Middle frontal gyrus (tissue), 1 donor: ENCODE measurements at regions not wholly inside any gene's neighbourhood (a gene's known extent, or its start where the extent isn't known, plus 50 kb on each side); places are given as distances from the start of the nearest gene placed in this dataset.
"Not testable (repeated sequence)": the region's sequence is repeated elsewhere in the genome, so short reads cannot be mapped to it uniquely, and the experiment has no call there.

ENCODE experiments used
- DNase-seq: peaks from one replicate; pipeline ENCODE4 v3.0.0-alpha.2; 2015; ENCODE audit warnings: low spot score; ENCODE audit errors: extremely low spot score

- no peak for DNase-seq
Measured at GRCh38 chr10:2207246-2207922, 470.1 kb upstream of the ADARB2 start.

GRCh38 chr10:2205406-2205805 lies 468.1 kb upstream of the ADARB2 start:
- no peak for DNase-seq

- no peak for DNase-seq
Measured at GRCh38 chr10:2202401-2202800, 465.1 kb upstream of the ADARB2 start.

- DNase-seq, result no peak
Measured at GRCh38 chr10:2201534-2202099, 464.3 kb upstream of the ADARB2 start.

GRCh38 chr10:2197663-2198062 lies 460.3 kb upstream of the ADARB2 start:
- DNase-seq, result no peak

- DNase-seq, result no peak
Measured at GRCh38 chr10:2196272-2196671, 458.9 kb upstream of the ADARB2 start.

- DNase-seq, result not testable (repeated sequence)
Measured at GRCh38 chr10:2189356-2189755, 452.0 kb upstream of the ADARB2 start.

- DNase-seq, result no peak
Measured at GRCh38 chr10:2188371-2188770, 451.0 kb upstream of the ADARB2 start.

GRCh38 chr10:2173327-2173726 lies 436.0 kb upstream of the ADARB2 start:
- no peak for DNase-seq

- no peak for DNase-seq
Measured at GRCh38 chr10:2165771-2166460, 428.6 kb upstream of the ADARB2 start.

GRCh38 chr10:2150288-2150687 lies 413.0 kb upstream of the ADARB2 start:
- no peak for DNase-seq

GRCh38 chr10:2145926-2146478 lies 408.7 kb upstream of the ADARB2 start:
- no peak for DNase-seq

- DNase-seq, result no peak
Measured at GRCh38 chr10:2145491-2145890, 408.2 kb upstream of the ADARB2 start.

- DNase-seq, result no peak
Measured at GRCh38 chr10:2144584-2144983, 407.3 kb upstream of the ADARB2 start.

GRCh38 chr10:2143213-2143835 lies 406.0 kb upstream of the ADARB2 start:
- no peak for DNase-seq

- DNase-seq, result no peak
Measured at GRCh38 chr10:2139746-2140145, 402.4 kb upstream of the ADARB2 start.

GRCh38 chr10:2137549-2138174 lies 400.3 kb upstream of the ADARB2 start:
- no peak for DNase-seq

- no peak for DNase-seq
Measured at GRCh38 chr10:2130705-2131305, 393.5 kb upstream of the ADARB2 start.

- DNase-seq, result no peak
Measured at GRCh38 chr10:2128991-2129390, 391.7 kb upstream of the ADARB2 start.

GRCh38 chr10:2124135-2124534 lies 386.8 kb upstream of the ADARB2 start:
- no peak for DNase-seq
